C4-2B (cell line): ENCODE measurements at regions not wholly inside any gene's neighbourhood (a gene's known extent, or its start where the extent isn't known, plus 50 kb on each side); places are given as distances from the start of the nearest gene placed in this dataset.

Experiments used
- CTCF ChIP-seq: fragments of 450-650 bp; conservative IDR thresholded peaks from 2 replicates; pipeline ENCODE4 v1.5.1; 2017; ENCODE audit warnings: mild to moderate bottlenecking
- ZFX ChIP-seq: fragments of 450-650 bp; IDR thresholded peaks from 2 replicates; pipeline ENCODE4 v1.6.1; 2017

- TF ChIP-seq CTCF (no peak), ZFX (no peak)
Measured at GRCh38 chr1:108054396-108054795, 89.4 kb upstream of the VAV3 start.
